ENCODE measurements at regions not wholly inside any gene's neighbourhood (a gene's known extent, or its start where the extent isn't known, plus 50 kb on each side); places are given as distances from the start of the nearest gene placed in this dataset.

GRCh38 chr2:151191001-151191400 lies 70.7 kb downstream of the RBM43 start:
- no peak overlapping the region for H3K23ac ChIP-seq (ENCODE audit: insufficient read length, low read depth, low read length)
- peaks cover 0 to 5% of the 10 kb centered on the region in 2 experiments; a peak in 2 of 4 replicates for H3K4me1 Mint-ChIP-seq
- H3K27ac ChIP-seq (ENCODE audit: insufficient read length, low read depth, low read length), result no peak overlapping the region
- no peak overlapping the region for H3T11ph ChIP-seq (ENCODE audit: low read length)
- H3K4ac ChIP-seq (ENCODE audit: low read depth, low read length), result no peak overlapping the region
- no peak overlapping the region for H2BK120ac ChIP-seq (ENCODE audit: low read depth, low read length, poor library complexity, severe bottlenecking)
- DNase-seq, result no peak
- H2AK5ac ChIP-seq (ENCODE audit: insufficient read length, low read length), result no peak overlapping the region
- H2BK20ac ChIP-seq (ENCODE audit: low read depth, low read length, poor library complexity, severe bottlenecking), result no peak overlapping the region
- no peak overlapping the region for H3K56ac ChIP-seq (ENCODE audit: insufficient read length, low read depth, low read length)
- WGBS (ENCODE audit: extremely low coverage, insufficient read length, low lambda C conversion rate), result no CpG with 5 or more reads among the region's 2 CpGs
- no peaks in the 10 kb centered on the region for H3K79me1 ChIP-seq (ENCODE audit: insufficient read depth, low read depth, low read length, poor library complexity, severe bottlenecking)
- H2BK5ac ChIP-seq (ENCODE audit: insufficient read length, low read length), result no peak overlapping the region
- H3K9ac ChIP-seq (ENCODE audit: extremely low read depth, insufficient read length, low read length), result no peak overlapping the region
- no peak overlapping the region for H4K91ac ChIP-seq (ENCODE audit: insufficient read length, low read depth, low read length)
- H2BK12ac ChIP-seq (ENCODE audit: insufficient read length, low read depth, low read length), result no peak overlapping the region
- H3K23me2 ChIP-seq (ENCODE audit: insufficient read length, low read depth, low read length, poor library complexity, severe bottlenecking), result no peaks in the 10 kb centered on the region
- no peak overlapping the region for H3K14ac ChIP-seq (ENCODE audit: insufficient read depth, low read length)
- no peaks in the 10 kb centered on the region for H3K9me3 Mint-ChIP-seq
- no peak overlapping the region for H2AFZ ChIP-seq (ENCODE audit: low read length)
- no peaks in the 10 kb centered on the region for H3K27me3 Mint-ChIP-seq (ENCODE audit: low read depth)
- no peaks in the 10 kb centered on the region for H3K4me1 ChIP-seq (ENCODE audit: insufficient read depth, low read length)
- H2BK15ac ChIP-seq (ENCODE audit: low read depth, low read length), result no peak overlapping the region
- no peak overlapping the region for H4K8ac ChIP-seq (replicated peaks; ENCODE audit: insufficient read length, low read depth, low read length)
- no peaks in the 10 kb centered on the region for H3K27me3 ChIP-seq (ENCODE audit: insufficient read depth, low read length)
- no peaks in the 10 kb centered on the region for H3K9me3 ChIP-seq (ENCODE audit: control insufficient read depth, low read depth, low read length)
- H3K79me2 ChIP-seq (ENCODE audit: insufficient read depth, low read length), result no peaks in the 10 kb centered on the region
- H3K36me3 Mint-ChIP-seq (ENCODE audit: insufficient read depth in 1 of 3, low read depth in 3 of 3), result no peaks in the 10 kb centered on the region; a peak in 1 of 7 replicates
- H3K4me3 Mint-ChIP-seq, result no peak overlapping the region
- H3K18ac ChIP-seq (ENCODE audit: insufficient read length, low read depth, low read length), result no peak overlapping the region
- H4K5ac ChIP-seq (ENCODE audit: insufficient read length, low read depth, low read length), result no peak overlapping the region
- no peak for TF ChIP-seq CTCF (conservative IDR thresholded peaks at IDR 0.05)
- H4K20me1 ChIP-seq (ENCODE audit: control insufficient read depth, insufficient read depth, insufficient read length), result no peaks in the 10 kb centered on the region
- no peak overlapping the region for H3K27ac Mint-ChIP-seq
- H3K4me2 ChIP-seq (ENCODE audit: insufficient read depth, insufficient read length, low read length), result no peak overlapping the region

Measured in H9 (cell line).